Sigmoid colon (tissue), 6 donors: ENCODE measurements at regions not wholly inside any gene's neighbourhood (a gene's known extent, or its start where the extent isn't known, plus 50 kb on each side); places are given as distances from the start of the nearest gene placed in this dataset.
A peak's percentile ranks its signal among the peaks of the same experiment; 100 is the strongest.

ENCODE experiments used
- DNase-seq: peaks from one replicate; pipeline ENCODE4 v3.0.0-alpha.2; 2019
- H3K27ac ChIP-seq, 4 donors: fragments of 200-600 bp; sonication (generic); one replicate each; pipeline ENCODE4 v1.5.1; 2016 to 2019; ENCODE audit warnings: mild to moderate bottlenecking in 1 of 4
- H3K27me3 ChIP-seq, 3 donors: fragments of 200-600 bp; sonication (generic); one replicate each; pipeline ENCODE4 v1.5.1; 2019; ENCODE audit warnings: mild to moderate bottlenecking in 1 of 3
- H3K36me3 ChIP-seq, 4 donors: fragments of 200-600 bp; sonication (generic); one replicate each; pipeline ENCODE4 v1.5.1; 2016 to 2019
- H3K4me1 ChIP-seq, 4 donors: fragments of 200-600 bp; sonication (generic); one replicate each; pipeline ENCODE4 v1.5.1; 2017 to 2019
- H3K4me3 ChIP-seq, 4 donors: fragments of 200-600 bp; sonication (generic); one replicate each; pipeline ENCODE4 v1.5.1; 2017 to 2019; ENCODE audit warnings: mild to moderate bottlenecking in 2 of 4, moderate library complexity in 1 of 4
- H3K9me3 ChIP-seq, 4 donors: fragments of 200-600 bp in 3 of 4; sonication (generic) in 3 of 4; one replicate each; pipeline versions ENCODE4 v1.5.1 to v1.6.1; 2013 to 2019
- CTCF ChIP-seq, 4 experiments: fragments of 450-650 bp in 3 of 4; fragments of 200-600 bp in 1 of 4; IDR thresholded peaks; one replicate each; pipeline ENCODE4 v1.5.1; 2016 to 2019; ENCODE audit warnings: antibody characterized with exemption in 4 of 4, mild to moderate bottlenecking in 3 of 4, moderate library complexity in 2 of 4
- EP300 ChIP-seq, 4 donors: sonication (generic); formaldehyde crosslinking; IDR thresholded peaks; one replicate each; pipeline ENCODE4 v1.6.1; 2017; ENCODE audit warnings: antibody characterized with exemption in 4 of 4
- POLR2A ChIP-seq, 2 donors: fragments of 450-650 bp; IDR thresholded peaks; one replicate each; pipeline ENCODE4 v1.6.1; 2016; ENCODE audit warnings: antibody characterized with exemption in 2 of 2, mild to moderate bottlenecking in 2 of 2, moderate library complexity in 2 of 2
- POLR2AphosphoS5 ChIP-seq, 4 donors: sonication (generic); formaldehyde crosslinking; IDR thresholded peaks; one replicate each; pipeline ENCODE4 v1.6.1; 2017; ENCODE audit warnings: antibody characterized with exemption in 4 of 4
- WGBS, 2 donors: extraction: QIAGEN DNeasy Blood & Tissue Kit; methylation state at CpG; one replicate each; pipeline ENCODE4 v1.1.7; 2013; 5-methylcytosine and 5-hydroxymethylcytosine counted together
- intact Hi-C: fragments of 100-400 bp; cut with DNase I; formaldehyde crosslinking; loops from one replicate; pipeline ENCODE4 v1.15.1; 2023
- donor health status: healthy with polysubstance abuse.
- donor health status: healthy.

- intact Hi-C loops: no loop called here
- TF ChIP-seq POLR2AphosphoS5 (IDR thresholded peaks at IDR 0.05): no peak
- no peak for TF ChIP-seq EP300 (IDR thresholded peaks at IDR 0.05)
- TF ChIP-seq CTCF (IDR thresholded peaks at IDR 0.05): no peak
- TF ChIP-seq POLR2A (IDR thresholded peaks at IDR 0.05): no peak
- Histone ChIP-seq H3K4me1 (peaks cover 0 to 22% (median 16%) of the 10 kb centered on the region in 4 donors), H3K36me3 (no peaks in the 10 kb centered on the region), H3K9me3 (peaks cover 0 to 2% (median 1%) of the 10 kb centered on the region in 4 donors), H3K4me3 (no peak overlapping the region), H3K27ac (no peak overlapping the region), H3K27me3 (no peaks in the 10 kb centered on the region)
- WGBS, 2 donors: 94 to 95% methylated on average over 3 of the region's 3 CpGs
- DNase-seq: no peak
Observed at GRCh38 chr3:150218841-150219240, 189.3 kb upstream of the TSC22D2 start.

GRCh38 chr3:150218236-150218635 is 189.9 kb upstream of the TSC22D2 start:
- TF ChIP-seq POLR2A (IDR thresholded peaks at IDR 0.05): no peak
- no peak for TF ChIP-seq CTCF (IDR thresholded peaks at IDR 0.05)
- no peak for TF ChIP-seq EP300 (IDR thresholded peaks at IDR 0.05)
- TF ChIP-seq POLR2AphosphoS5 (IDR thresholded peaks at IDR 0.05): no peak
- H3K4me3 ChIP-seq: no peak overlapping the region
- H3K36me3 ChIP-seq: no peaks in the 10 kb centered on the region
- no peak for DNase-seq
- WGBS, 2 donors: 74 to 86% methylated on average over 4 of the region's 4 CpGs
- H3K27me3 ChIP-seq: no peaks in the 10 kb centered on the region
- intact Hi-C loops: no loop called here
- peaks cover 0 to 2% (median 1%) of the 10 kb centered on the region in 4 donors for H3K9me3 ChIP-seq
- no peak overlapping the region for H3K27ac ChIP-seq
- H3K4me1 ChIP-seq: peaks cover 0 to 22% (median 16%) of the 10 kb centered on the region in 4 donors

GRCh38 chr3:150217691-150218090 is 190.4 kb upstream of the TSC22D2 start:
- intact Hi-C loops: no loop called here
- TF ChIP-seq CTCF (IDR thresholded peaks at IDR 0.05) (no peak), POLR2AphosphoS5 (IDR thresholded peaks at IDR 0.05) (no peak), POLR2A (IDR thresholded peaks at IDR 0.05) (no peak), EP300 (IDR thresholded peaks at IDR 0.05) (no peak)
- WGBS, 2 donors: 96% methylated on average over 4 of the region's 4 CpGs

GRCh38 chr3:150216866-150217600 is 191.1 kb upstream of the TSC22D2 start:
- intact Hi-C loops: no loop called here
- 94 to 95% methylated on average over 9 of the region's 9 CpGs for WGBS, 2 donors
- H3K4me3 ChIP-seq: no peak overlapping the region
- peaks cover 0 to 2% (median 1%) of the 10 kb centered on the region in 4 donors for H3K9me3 ChIP-seq
- H3K27me3 ChIP-seq: no peaks in the 10 kb centered on the region
- no peak for DNase-seq
- peaks cover 0 to 22% (median 16%) of the 10 kb centered on the region in 4 donors for H3K4me1 ChIP-seq
- peak overlapping the region in 2 of 4 donors; percentile 39 to 48 for H3K27ac ChIP-seq
- TF ChIP-seq EP300 (IDR thresholded peaks at IDR 0.05): no peak
- no peak for TF ChIP-seq POLR2AphosphoS5 (IDR thresholded peaks at IDR 0.05)
- TF ChIP-seq POLR2A (IDR thresholded peaks at IDR 0.05): no peak
- TF ChIP-seq CTCF (IDR thresholded peaks at IDR 0.05): no peak
- H3K36me3 ChIP-seq: no peaks in the 10 kb centered on the region

More at GRCh38 chr3:150217691-150218090, 190.4 kb upstream of the TSC22D2 start:
- Histone ChIP-seq H3K9me3 (peaks cover 0 to 2% (median 1%) of the 10 kb centered on the region in 4 donors), H3K36me3 (no peaks in the 10 kb centered on the region), H3K27me3 (no peaks in the 10 kb centered on the region), H3K4me1 (peaks cover 0 to 22% (median 16%) of the 10 kb centered on the region in 4 donors), H3K27ac (no peak overlapping the region), H3K4me3 (no peak overlapping the region)
- no peak for DNase-seq
